H54 (cell line): ENCODE measurements at regions not wholly inside any gene's neighbourhood (a gene's known extent, or its start where the extent isn't known, plus 50 kb on each side); places are given as distances from the start of the nearest gene placed in this dataset.

Source experiments
- DNase-seq: peaks from one replicate; pipeline ENCODE4 v3.0.0; 2011; ENCODE audit warnings: low spot score, mixed read lengths; ENCODE audit not compliant: insufficient read length
- FAIRE-seq: peaks from 3 replicates; lab custom pipeline; 2011; peaks lifted over from hg19 to GRCh38; lab: Jason Lieb, UNC
- POLR2A ChIP-seq: IDR thresholded peaks from 2 replicates; pipeline ENCODE4 v1.6.1; 2011; ENCODE audit warnings: low read depth, mild to moderate bottlenecking, low read length

DNA sequence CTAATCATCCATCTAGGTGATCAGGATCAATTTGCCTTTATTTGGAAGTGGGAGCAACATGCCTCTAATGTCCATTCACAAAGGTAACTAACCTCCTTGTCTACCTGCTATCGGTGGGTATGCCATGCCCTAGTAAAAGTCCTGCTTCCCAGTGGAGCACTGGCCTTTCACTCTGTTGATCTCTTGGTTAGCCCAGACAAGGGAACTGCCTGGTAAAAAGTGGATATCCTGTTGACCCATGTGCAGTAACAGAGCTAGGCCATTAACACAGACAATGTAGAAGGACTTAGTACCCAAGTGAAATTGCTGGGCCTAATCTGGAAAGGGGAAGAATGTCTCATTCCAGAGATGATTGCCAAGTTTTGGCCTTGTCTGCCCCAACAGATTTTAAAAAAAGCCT, 171.5 kb upstream of the CSNK1A1L start:
- FAIRE-seq (no peak), DNase-seq (no peak)
- TF ChIP-seq POLR2A: no peak

GRCh38 chr13:37274569-37275497, 169.4 kb upstream of the CSNK1A1L start:
- TF ChIP-seq POLR2A: no peak
- no peak for FAIRE-seq
- DNase-seq: no peak

- DNase-seq: no peak
Measured at GRCh38 chr13:37273836-37274235, 168.4 kb upstream of the CSNK1A1L start.

GRCh38 chr13:37270226-37271001, 164.9 kb upstream of the CSNK1A1L start:
- TF ChIP-seq POLR2A: no peak
- FAIRE-seq (no peak), DNase-seq (no peak)

More at GRCh38 chr13:37273836-37274235, 168.4 kb upstream of the CSNK1A1L start:
- TF ChIP-seq POLR2A: no peak
- FAIRE-seq: no peak

GRCh38 chr13:37263871-37264270, 158.4 kb upstream of the CSNK1A1L start:
- DNase-seq (no peak), FAIRE-seq (no peak)
- no peak for TF ChIP-seq POLR2A

GRCh38 chr13:37257706-37258105, 152.2 kb upstream of the CSNK1A1L start:
- FAIRE-seq: no peak
- no peak for TF ChIP-seq POLR2A
- DNase-seq: no peak

GRCh38 chr13:37257051-37257450, 151.6 kb upstream of the CSNK1A1L start:
- DNase-seq (no peak), FAIRE-seq (no peak)
- no peak for TF ChIP-seq POLR2A

DNA sequence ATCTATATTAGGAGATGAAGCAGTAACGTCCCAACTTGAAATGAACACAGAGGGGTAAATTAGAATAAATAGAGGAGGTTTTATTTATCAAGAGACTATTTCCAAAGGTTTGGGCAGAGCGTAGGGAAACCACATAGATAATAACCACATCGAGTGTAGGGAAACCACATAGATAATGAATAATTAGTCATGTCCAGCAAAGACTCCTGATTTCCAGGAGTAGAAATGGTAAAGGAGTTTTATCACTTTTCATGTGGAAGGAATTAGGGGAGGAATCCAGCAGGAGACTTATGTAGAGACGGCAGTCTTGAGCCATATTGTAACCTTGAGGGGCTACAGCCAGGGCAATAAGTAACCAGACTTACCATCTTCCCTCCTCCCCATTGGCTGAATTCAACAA, 136.3 kb upstream of the CSNK1A1L start:
- DNase-seq: no peak
- no peak for TF ChIP-seq POLR2A
- FAIRE-seq: no peak

- FAIRE-seq: no peak
Measured at GRCh38 chr13:37230346-37230745, 124.9 kb upstream of the CSNK1A1L start.

DNA sequence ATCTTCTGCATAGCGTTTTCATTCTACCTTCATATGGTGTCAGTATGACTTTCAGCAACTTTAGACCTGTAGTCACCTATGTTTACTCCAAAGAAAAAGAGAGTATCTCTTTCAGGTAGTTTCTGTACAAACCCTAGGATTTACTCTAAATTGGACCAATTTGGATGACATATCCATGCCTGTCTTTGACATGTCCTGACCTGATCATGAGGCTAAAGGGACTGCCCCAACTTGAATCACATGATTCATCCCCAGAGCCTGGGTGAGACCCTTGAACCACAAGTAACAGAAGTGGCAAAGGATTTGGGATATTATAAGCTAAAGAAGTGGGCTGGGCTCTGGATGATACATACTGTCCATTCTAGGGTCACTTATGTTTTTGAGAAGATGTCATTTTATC, 124.5 kb upstream of the CSNK1A1L start:
- no peak for TF ChIP-seq POLR2A
- FAIRE-seq: no peak
- no peak for DNase-seq

More at GRCh38 chr13:37230346-37230745, 124.9 kb upstream of the CSNK1A1L start:
- DNase-seq: no peak
- TF ChIP-seq POLR2A: no peak

- no peak for FAIRE-seq
- DNase-seq: no peak
Measured at GRCh38 chr13:37226971-37227370, 121.5 kb upstream of the CSNK1A1L start.

DNA sequence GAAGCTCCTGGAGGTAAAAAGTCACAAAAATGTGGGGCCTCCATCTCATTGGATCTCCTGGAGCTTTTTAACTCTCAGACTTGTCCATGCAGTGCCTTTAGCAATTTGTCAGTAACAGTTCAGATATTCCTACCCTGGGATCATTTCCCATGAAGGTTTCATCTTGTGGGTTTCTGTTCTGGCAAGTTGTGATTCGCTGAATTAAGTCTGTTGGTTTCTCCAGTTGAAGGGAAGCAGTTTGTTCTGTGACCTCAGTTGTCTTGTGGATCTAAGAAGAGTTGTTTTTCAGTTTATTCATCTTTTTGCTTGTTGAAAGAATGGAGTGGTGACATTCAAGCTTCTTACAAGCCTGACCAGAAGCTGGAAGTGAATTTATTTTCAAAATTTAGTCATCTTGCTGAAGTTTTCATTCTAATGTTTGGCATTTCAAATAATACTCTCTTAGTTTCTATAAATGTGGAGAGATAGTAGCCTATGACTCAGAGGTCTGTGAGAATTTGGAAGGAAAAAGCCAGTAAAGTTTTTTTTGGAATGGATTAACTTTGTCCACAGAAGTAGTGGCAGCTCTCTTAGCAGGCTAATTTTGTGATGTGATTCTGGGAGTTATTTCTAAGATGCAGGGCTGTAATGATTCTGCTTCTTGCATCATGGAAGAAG, 120.1 kb upstream of the CSNK1A1L start:
- FAIRE-seq (no peak), DNase-seq (no peak)
- TF ChIP-seq POLR2A: no peak

More at GRCh38 chr13:37226971-37227370, 121.5 kb upstream of the CSNK1A1L start:
- TF ChIP-seq POLR2A: no peak

DNA sequence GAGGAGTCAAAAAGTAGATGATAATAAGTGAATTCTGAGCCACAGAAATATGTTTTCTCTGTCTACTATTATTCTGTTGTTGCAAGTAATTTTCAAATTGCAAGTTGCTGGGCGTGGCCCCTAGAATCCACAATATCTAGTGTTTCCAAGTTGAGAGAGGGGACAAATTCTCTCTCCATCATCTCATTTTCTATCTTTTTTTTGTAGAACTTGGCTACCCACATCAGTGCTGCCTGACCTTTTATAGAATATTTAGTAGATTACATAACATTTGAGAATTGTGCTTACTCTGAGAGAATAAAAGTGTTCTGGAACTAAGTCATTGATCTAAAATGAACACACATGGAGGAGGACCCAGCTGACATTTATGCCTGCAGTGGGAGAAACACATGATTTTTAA, 110.9 kb upstream of the CSNK1A1L start:
- FAIRE-seq (no peak), DNase-seq (no peak)
- no peak for TF ChIP-seq POLR2A

GRCh38 chr13:37212826-37213225, 107.4 kb upstream of the CSNK1A1L start:
- no peak for TF ChIP-seq POLR2A
- FAIRE-seq: no peak
- DNase-seq: no peak
